Ascending aorta (tissue), 2 donors: ENCODE measurements at regions not wholly inside any gene's neighbourhood (a gene's known extent, or its start where the extent isn't known, plus 50 kb on each side); places are given as distances from the start of the nearest gene placed in this dataset.

ENCODE experiments used
- DNase-seq, 2 donors: peaks; one replicate each; pipeline ENCODE4 v3.0.0-alpha.2; 2019; ENCODE audit warnings: low spot score in 2 of 2
- H3K27ac ChIP-seq, 2 donors: fragments of 200-600 bp; sonication (generic); one replicate each; pipeline ENCODE4 v1.5.1; 2016 to 2017; ENCODE audit warnings: mild to moderate bottlenecking in 1 of 2
- H3K27me3 ChIP-seq: fragments of 200-600 bp; sonication (generic); one replicate; pipeline ENCODE4 v1.5.1; 2017
- H3K36me3 ChIP-seq, 2 donors: fragments of 200-600 bp; sonication (generic); one replicate each; pipeline ENCODE4 v1.5.1; 2016
- H3K4me1 ChIP-seq, 2 donors: fragments of 200-600 bp; sonication (generic); one replicate each; pipeline ENCODE4 v1.5.1; 2016 to 2017; ENCODE audit warnings: mild to moderate bottlenecking in 1 of 2
- H3K4me3 ChIP-seq, 2 donors: fragments of 200-600 bp; sonication (generic); one replicate each; pipeline ENCODE4 v1.5.1; 2016 to 2017; ENCODE audit warnings: mild to moderate bottlenecking in 1 of 2
- H3K9me3 ChIP-seq, 2 donors: fragments of 200-600 bp; sonication (generic); one replicate each; pipeline ENCODE4 v1.5.1; 2016
- CTCF ChIP-seq, 3 experiments: fragments of 200-600 bp in 2 of 3; fragments of 450-650 bp in 1 of 3; sonication (generic) in 2 of 3; IDR thresholded peaks; one replicate each; pipeline ENCODE4 v1.5.1; 2016 to 2019; ENCODE audit warnings: antibody characterized with exemption in 3 of 3, mild to moderate bottlenecking in 1 of 3, moderate library complexity in 1 of 3
- intact Hi-C: fragments of 100-400 bp; cut with DNase I; formaldehyde crosslinking; loops from one replicate; pipeline ENCODE4 v1.15.1; 2023

GRCh38 chr4:185921583-185922555 is 109.9 kb upstream of the SORBS2 start:
- Histone ChIP-seq H3K4me1 (peaks cover 0 to 7% of the 10 kb centered on the region in 2 donors), H3K9me3 (no peaks in the 10 kb centered on the region), H3K27ac (peak overlapping the region in 1 of 2 donors; percentile 12), H3K36me3 (no peaks in the 10 kb centered on the region), H3K27me3 (no peaks in the 10 kb centered on the region), H3K4me3 (peak overlapping the region in 1 of 2 donors; percentile 26)
- intact Hi-C loops, result no loop called here
- TF ChIP-seq CTCF (IDR thresholded peaks at IDR 0.05), result no peak
- no peak for DNase-seq

GRCh38 chr4:185924458-185925044 is 112.6 kb upstream of the SORBS2 start:
- DNase-seq, result no peak
- no peak overlapping the region for H3K27ac ChIP-seq
- intact Hi-C loops, result no loop called here

GRCh38 chr4:185925910-185926360 is 113.9 kb upstream of the SORBS2 start:
- no peak for TF ChIP-seq CTCF (IDR thresholded peaks at IDR 0.05)
- intact Hi-C loops, result no loop called here
- no peaks in the 10 kb centered on the region for H3K36me3 ChIP-seq

More at GRCh38 chr4:185924458-185925044, 112.6 kb upstream of the SORBS2 start:
- no peaks in the 10 kb centered on the region for H3K27me3 ChIP-seq
- peaks cover 0 to 7% of the 10 kb centered on the region in 2 donors for H3K4me1 ChIP-seq
- H3K4me3 ChIP-seq, result no peak overlapping the region
- no peak for TF ChIP-seq CTCF (IDR thresholded peaks at IDR 0.05)
- H3K9me3 ChIP-seq, result no peaks in the 10 kb centered on the region
- H3K36me3 ChIP-seq, result no peaks in the 10 kb centered on the region

GRCh38 chr4:185931375-185931774 is 119.4 kb upstream of the SORBS2 start:
- no peaks in the 10 kb centered on the region for H3K9me3 ChIP-seq
- DNase-seq, result no peak
- no peak for TF ChIP-seq CTCF (IDR thresholded peaks at IDR 0.05)
- no peaks in the 10 kb centered on the region for H3K36me3 ChIP-seq
- no peaks in the 10 kb centered on the region for H3K27me3 ChIP-seq
- H3K4me3 ChIP-seq, result no peak overlapping the region
- H3K4me1 ChIP-seq, result peaks cover 0 to 10% of the 10 kb centered on the region in 2 donors
- no peak overlapping the region for H3K27ac ChIP-seq
- intact Hi-C loops, result loop anchor here (5.0 kb wide), 1 partner anchor 289 kb away; no protein-coding TSS in a partner anchor

More at GRCh38 chr4:185925910-185926360, 113.9 kb upstream of the SORBS2 start:
- no peaks in the 10 kb centered on the region for H3K27me3 ChIP-seq
- DNase-seq, result no peak
- H3K4me1 ChIP-seq, result peaks cover 0 to 7% of the 10 kb centered on the region in 2 donors
- H3K27ac ChIP-seq, result no peak overlapping the region
- no peak overlapping the region for H3K4me3 ChIP-seq
- no peaks in the 10 kb centered on the region for H3K9me3 ChIP-seq

GRCh38 chr4:185931986-185932385 is 120.0 kb upstream of the SORBS2 start:
- H3K36me3 ChIP-seq, result no peaks in the 10 kb centered on the region
- no peaks in the 10 kb centered on the region for H3K27me3 ChIP-seq
- no peak for DNase-seq
- TF ChIP-seq CTCF (IDR thresholded peaks at IDR 0.05), result no peak
- intact Hi-C loops, result loop anchor here (5.0 kb wide), 1 partner anchor 290 kb away; no protein-coding TSS in a partner anchor
- H3K9me3 ChIP-seq, result no peaks in the 10 kb centered on the region
- H3K27ac ChIP-seq, result peak overlapping the region; percentile 52 to 53
- peak overlapping the region; percentile 27 to 52 for H3K4me3 ChIP-seq
- H3K4me1 ChIP-seq, result peaks cover 0 to 10% of the 10 kb centered on the region in 2 donors
